IgD-negative memory B cell (primary cell): ENCODE measurements at regions not wholly inside any gene's neighbourhood (a gene's known extent, or its start where the extent isn't known, plus 50 kb on each side); places are given as distances from the start of the nearest gene placed in this dataset.
"Not testable (repeated sequence)": the region's sequence is repeated elsewhere in the genome, so short reads cannot be mapped to it uniquely, and the experiment has no call there.

Experiments used
- H3K27ac Mint-ChIP-seq, 3 donors: one replicate each; pipeline ENCODE4 v1.8.0; 2020 to 2022; ENCODE audit warnings: mild to moderate bottlenecking in 3 of 3, mixed read lengths in 3 of 3, moderate library complexity in 1 of 3
- H3K27me3 Mint-ChIP-seq: one replicate; pipeline ENCODE4 v1.8.0; 2021; ENCODE audit warnings: mixed read lengths
- H3K36me3 Mint-ChIP-seq: one replicate; pipeline ENCODE4 v1.8.0; 2020; ENCODE audit warnings: mild to moderate bottlenecking, mixed read lengths
- H3K4me1 Mint-ChIP-seq, 3 donors: one replicate each; pipeline ENCODE4 v1.8.0; 2020 to 2022; ENCODE audit warnings: mixed read lengths in 3 of 3, mild to moderate bottlenecking in 1 of 3
- H3K4me3 Mint-ChIP-seq, 4 donors: one replicate each; pipeline ENCODE4 v1.8.0; 2020 to 2022; ENCODE audit warnings: mild to moderate bottlenecking in 4 of 4, mixed read lengths in 4 of 4, moderate library complexity in 3 of 4
- H3K9me3 Mint-ChIP-seq, 3 donors: one replicate each; pipeline ENCODE4 v1.8.0; 2020 to 2021; ENCODE audit warnings: mixed read lengths in 3 of 3, mild to moderate bottlenecking in 1 of 3

DNA sequence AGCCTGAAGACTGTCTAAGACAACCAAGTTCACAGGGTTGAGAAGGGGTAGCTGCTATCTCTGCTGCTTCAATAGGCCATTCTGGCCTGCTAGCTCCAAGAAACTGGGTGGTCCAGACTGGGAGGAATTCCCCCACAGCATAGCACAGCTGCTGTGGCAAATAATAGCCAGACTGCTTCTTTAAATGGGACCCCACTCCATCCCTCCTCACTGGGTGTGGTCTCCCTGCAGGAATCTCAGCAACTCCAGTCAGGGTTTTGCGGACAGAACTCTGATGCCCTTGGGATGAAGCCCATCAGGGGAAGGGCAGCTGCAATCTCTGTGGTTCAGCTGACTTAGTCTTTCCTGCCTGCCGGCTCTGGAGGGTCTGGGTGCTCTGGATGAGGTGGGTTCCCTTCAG, 1018.6 kb upstream of the DIAPH2 start:
- peaks cover 0 to 5% (median 4%) of the 10 kb centered on the region in 3 donors for H3K9me3 Mint-ChIP-seq
- no peak overlapping the region for H3K4me3 Mint-ChIP-seq
- no peak overlapping the region for H3K27ac Mint-ChIP-seq
- H3K36me3 Mint-ChIP-seq, result peaks cover 2% of the 10 kb centered on the region
- H3K4me1 Mint-ChIP-seq, result no peaks in the 10 kb centered on the region
- H3K27me3 Mint-ChIP-seq, result no peaks in the 10 kb centered on the region

DNA sequence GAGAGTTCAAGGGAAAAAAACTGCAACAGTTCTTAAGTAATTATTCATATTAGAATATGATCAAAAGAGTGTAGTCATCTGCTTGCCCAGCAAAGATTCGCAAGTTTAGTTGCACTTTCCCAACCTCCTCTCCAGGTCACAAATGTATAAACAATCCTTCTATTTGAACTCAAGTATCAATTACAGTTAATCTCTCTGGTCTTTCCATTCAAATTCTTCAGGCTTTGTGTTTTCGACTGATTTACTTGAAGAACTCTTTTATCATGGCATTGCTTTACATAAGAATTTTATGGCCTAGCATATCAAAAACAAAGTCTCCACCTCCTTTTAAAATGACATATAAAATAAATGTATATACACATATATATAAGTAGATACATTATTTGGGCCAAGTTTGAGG, 1009.6 kb upstream of the DIAPH2 start:
- Mint-ChIP-seq H3K4me3 (no peak overlapping the region), H3K36me3 (no peaks in the 10 kb centered on the region), H3K4me1 (no peaks in the 10 kb centered on the region), H3K9me3 (peaks cover 0 to 2% (median 0%) of the 10 kb centered on the region in 3 donors), H3K27ac (no peak overlapping the region), H3K27me3 (no peaks in the 10 kb centered on the region)

DNA sequence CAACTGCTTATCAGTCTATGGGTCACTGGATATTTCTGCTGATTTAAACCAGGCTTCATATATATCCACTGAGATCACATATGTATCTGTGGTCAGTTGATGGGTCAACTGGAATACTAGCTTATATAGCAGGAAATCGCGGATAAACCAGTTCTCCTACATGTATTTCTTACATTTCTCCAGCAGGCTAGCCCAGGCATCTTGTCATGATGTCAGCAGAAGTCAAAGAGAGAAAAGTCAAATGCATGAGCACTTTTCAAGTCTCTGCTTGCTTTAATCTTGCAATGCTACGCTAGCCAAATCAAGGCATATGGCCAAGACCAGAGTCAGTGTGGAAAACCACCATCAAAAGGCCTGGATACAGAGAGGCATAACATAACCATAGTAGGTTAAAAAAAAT, 1008.8 kb upstream of the DIAPH2 start:
- H3K4me1 Mint-ChIP-seq, result no peaks in the 10 kb centered on the region
- H3K27ac Mint-ChIP-seq, result no peak overlapping the region
- no peak overlapping the region for H3K4me3 Mint-ChIP-seq
- H3K27me3 Mint-ChIP-seq, result no peaks in the 10 kb centered on the region
- no peaks in the 10 kb centered on the region for H3K36me3 Mint-ChIP-seq
- H3K9me3 Mint-ChIP-seq, result peaks cover 0 to 2% (median 0%) of the 10 kb centered on the region in 3 donors

DNA sequence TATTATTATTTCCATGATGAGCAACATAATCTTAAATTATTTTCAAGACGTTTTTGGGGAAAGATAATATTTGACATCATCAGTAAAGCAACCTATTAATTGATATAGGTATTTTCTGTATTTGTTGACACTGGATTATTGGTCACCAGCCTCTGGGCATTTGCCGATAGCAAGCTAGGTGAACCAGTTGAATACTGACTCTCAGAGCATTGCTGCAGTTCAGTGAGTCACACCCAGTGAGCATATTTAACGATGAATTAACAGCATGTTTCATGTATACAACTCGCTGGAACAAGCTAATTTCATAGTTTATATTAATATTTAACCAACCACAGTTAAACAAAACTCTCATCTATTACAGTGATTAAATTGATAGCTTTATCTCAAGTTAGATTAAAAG, 1006.0 kb upstream of the DIAPH2 start:
- no peak overlapping the region for H3K27ac Mint-ChIP-seq
- no peaks in the 10 kb centered on the region for H3K9me3 Mint-ChIP-seq

DNA sequence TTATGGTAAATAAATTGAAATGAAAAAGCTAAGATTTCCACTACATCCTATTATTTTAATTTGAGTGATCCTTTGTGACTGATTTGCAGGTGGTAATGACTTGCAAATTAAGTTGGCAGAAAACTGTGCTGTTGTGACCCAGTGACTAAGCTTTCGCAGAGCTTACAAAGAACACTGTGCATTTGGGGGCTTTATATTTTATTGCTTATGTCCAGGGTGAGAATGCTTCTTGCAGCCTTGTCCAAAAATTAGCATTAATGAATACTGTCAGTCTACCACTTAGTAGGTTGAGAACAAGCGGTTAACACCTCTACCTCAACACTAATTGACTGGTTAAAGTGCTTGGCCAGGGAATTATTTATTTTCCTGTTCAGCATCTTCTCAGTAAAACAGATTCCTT, 991.3 kb upstream of the DIAPH2 start:
- Mint-ChIP-seq H3K4me1 (peaks cover 0 to 3% (median 0%) of the 10 kb centered on the region in 3 donors), H3K36me3 (no peaks in the 10 kb centered on the region)

More for the DNA sequence above, 1006.0 kb upstream of the DIAPH2 start:
- H3K4me1 Mint-ChIP-seq, result no peaks in the 10 kb centered on the region
- H3K27me3 Mint-ChIP-seq, result no peaks in the 10 kb centered on the region
- no peaks in the 10 kb centered on the region for H3K36me3 Mint-ChIP-seq
- H3K4me3 Mint-ChIP-seq, result no peak overlapping the region

DNA sequence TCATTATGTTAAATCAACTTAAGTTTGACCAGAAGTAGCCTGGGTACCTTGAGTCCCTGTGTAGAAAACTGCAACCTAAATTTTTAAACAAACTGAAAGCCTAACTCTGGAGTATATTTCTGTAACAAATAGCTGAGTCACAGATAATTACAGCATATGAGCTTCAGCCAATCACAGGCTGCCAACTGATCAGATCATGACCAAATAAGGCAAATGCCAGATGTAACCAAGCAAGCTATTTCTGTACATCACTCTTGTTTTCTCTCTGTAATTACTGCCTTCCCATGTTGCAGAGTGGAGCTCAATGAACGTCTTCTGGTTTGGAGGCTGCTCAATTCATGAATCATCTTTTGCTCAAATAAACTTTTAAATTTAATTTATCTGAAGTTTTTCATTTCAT, 980.9 kb upstream of the DIAPH2 start:
- H3K27me3 Mint-ChIP-seq, result no peaks in the 10 kb centered on the region
- no peak overlapping the region for H3K27ac Mint-ChIP-seq
- no peaks in the 10 kb centered on the region for H3K36me3 Mint-ChIP-seq
- no peaks in the 10 kb centered on the region for H3K4me1 Mint-ChIP-seq
- H3K9me3 Mint-ChIP-seq, result peaks cover 0 to 3% (median 2%) of the 10 kb centered on the region in 3 donors
- H3K4me3 Mint-ChIP-seq, result no peak overlapping the region

More for the DNA sequence above, 991.3 kb upstream of the DIAPH2 start:
- no peak overlapping the region for H3K4me3 Mint-ChIP-seq
- no peaks in the 10 kb centered on the region for H3K9me3 Mint-ChIP-seq
- no peaks in the 10 kb centered on the region for H3K27me3 Mint-ChIP-seq
- H3K27ac Mint-ChIP-seq, result no peak overlapping the region

DNA sequence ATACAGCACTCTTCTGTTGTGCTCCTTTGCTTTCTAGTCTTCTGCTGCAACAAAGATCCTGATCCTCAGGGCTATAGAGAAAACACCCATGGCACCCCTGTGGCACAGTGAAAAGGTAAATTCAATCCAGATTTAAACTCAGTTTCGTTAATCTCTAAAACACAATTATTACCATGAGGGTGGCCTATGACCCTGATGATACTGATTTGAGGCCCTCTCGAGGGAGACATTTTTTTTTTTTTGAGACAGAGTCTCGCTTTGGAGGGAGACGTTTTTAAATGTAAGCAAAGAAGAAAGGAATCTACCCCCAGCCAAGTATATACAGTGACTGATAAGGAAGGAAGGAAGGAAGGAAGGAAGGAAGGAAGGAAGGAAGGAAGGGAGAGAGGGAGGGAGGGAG, 967.8 kb upstream of the DIAPH2 start:
- Mint-ChIP-seq H3K27ac (no peak overlapping the region), H3K4me1 (peaks cover 0 to 2% (median 0%) of the 10 kb centered on the region in 3 donors), H3K27me3 (no peaks in the 10 kb centered on the region), H3K9me3 (peaks cover 0 to 2% (median 0%) of the 10 kb centered on the region in 3 donors), H3K36me3 (no peaks in the 10 kb centered on the region), H3K4me3 (no peak overlapping the region)

DNA sequence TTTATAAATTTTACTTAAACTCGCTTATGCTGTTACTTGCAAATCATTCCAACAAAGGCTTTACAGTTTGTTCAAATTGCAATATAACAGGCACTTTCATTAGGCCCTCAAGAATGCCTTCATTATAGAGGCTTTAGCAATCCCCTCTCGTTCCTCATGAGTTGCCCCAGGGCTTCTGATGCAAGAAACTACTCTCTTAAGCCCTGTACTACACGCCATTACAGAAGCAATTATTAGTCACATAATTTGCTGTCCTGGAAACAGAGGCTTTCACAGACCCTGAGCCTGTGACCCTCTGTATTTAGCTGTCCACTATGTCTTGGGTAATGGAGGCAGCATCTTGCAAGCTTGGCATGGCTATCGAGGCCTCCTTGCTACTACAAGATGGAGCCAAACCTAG, 965.9 kb upstream of the DIAPH2 start:
- H3K27ac Mint-ChIP-seq, result no peak overlapping the region
- peaks cover 0 to 2% (median 0%) of the 10 kb centered on the region in 3 donors for H3K9me3 Mint-ChIP-seq
- peak overlapping the region in 1 of 4 donors; percentile 39 for H3K4me3 Mint-ChIP-seq
- peaks cover 0 to 2% (median 0%) of the 10 kb centered on the region in 3 donors for H3K4me1 Mint-ChIP-seq
- no peaks in the 10 kb centered on the region for H3K36me3 Mint-ChIP-seq
- no peaks in the 10 kb centered on the region for H3K27me3 Mint-ChIP-seq

DNA sequence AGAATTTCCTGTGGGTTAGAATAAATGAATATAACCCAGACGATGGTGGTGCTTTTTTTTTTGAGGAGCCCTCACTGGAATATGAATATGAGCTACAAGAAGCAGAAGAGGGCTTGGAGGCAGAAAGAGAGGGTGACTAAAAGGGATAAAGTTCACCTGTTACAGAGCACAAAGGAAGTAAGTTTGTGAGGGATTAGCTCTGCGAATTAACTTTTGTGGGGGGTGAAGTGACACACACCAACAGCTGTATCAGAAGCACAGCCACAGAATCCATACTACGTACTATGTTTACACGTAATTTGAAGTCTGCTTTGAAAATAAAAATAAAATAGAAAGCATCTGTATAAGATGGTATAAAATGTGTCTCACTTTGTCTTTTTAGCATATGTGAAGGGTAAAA, 963.6 kb upstream of the DIAPH2 start:
- Mint-ChIP-seq H3K36me3 (no peaks in the 10 kb centered on the region), H3K27ac (no peak overlapping the region), H3K27me3 (no peaks in the 10 kb centered on the region), H3K4me3 (no peak overlapping the region), H3K4me1 (peaks cover 0 to 2% (median 0%) of the 10 kb centered on the region in 3 donors), H3K9me3 (peaks cover 0 to 2% (median 0%) of the 10 kb centered on the region in 3 donors)

DNA sequence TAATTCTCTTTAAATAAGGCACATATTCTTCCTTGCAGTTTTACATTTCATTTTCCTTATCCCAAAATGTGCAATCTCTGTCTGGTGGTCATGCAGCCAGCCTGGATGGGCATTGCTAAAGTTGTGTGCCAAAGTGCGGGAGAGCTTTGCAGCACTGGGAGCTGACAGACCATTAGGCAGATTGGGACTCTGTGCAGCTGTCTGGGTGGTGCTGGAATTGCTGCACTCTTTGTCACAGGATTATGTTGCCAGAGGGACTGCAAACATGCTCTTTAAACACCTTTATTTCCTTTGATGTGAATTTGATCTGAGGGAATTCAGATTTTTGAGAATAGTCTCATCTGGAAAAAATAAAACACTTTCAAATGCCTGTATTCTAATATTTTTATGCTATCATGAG, 956.2 kb upstream of the DIAPH2 start:
- no peak overlapping the region for H3K4me3 Mint-ChIP-seq
- no peaks in the 10 kb centered on the region for H3K4me1 Mint-ChIP-seq
- H3K27ac Mint-ChIP-seq, result no peak overlapping the region
- H3K9me3 Mint-ChIP-seq, result no peaks in the 10 kb centered on the region
- peaks cover 3% of the 10 kb centered on the region for H3K27me3 Mint-ChIP-seq
- no peaks in the 10 kb centered on the region for H3K36me3 Mint-ChIP-seq

DNA sequence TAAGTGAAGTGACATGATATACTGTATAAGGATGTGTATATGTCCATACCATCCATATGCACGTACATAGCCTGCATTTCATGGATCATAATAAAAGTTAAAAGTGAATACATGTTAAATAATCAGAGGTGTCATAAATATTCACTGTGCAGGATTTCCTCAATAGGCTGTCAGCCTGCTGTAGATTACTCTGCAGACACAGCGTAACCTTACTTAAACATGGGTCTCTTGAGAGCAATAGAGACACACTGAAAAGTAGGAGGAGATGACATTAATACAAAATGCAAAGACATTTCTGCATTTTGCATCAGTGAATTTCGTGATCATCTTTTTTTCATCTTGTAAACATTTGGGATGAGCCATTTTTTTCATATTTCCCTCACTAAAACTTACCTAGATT, 955.2 kb upstream of the DIAPH2 start:
- Mint-ChIP-seq H3K4me3 (no peak overlapping the region), H3K9me3 (peaks cover 0 to 3% (median 0%) of the 10 kb centered on the region in 3 donors), H3K36me3 (no peaks in the 10 kb centered on the region), H3K4me1 (peaks cover 0 to 2% (median 0%) of the 10 kb centered on the region in 3 donors), H3K27me3 (peaks cover 3% of the 10 kb centered on the region), H3K27ac (no peak overlapping the region)

DNA sequence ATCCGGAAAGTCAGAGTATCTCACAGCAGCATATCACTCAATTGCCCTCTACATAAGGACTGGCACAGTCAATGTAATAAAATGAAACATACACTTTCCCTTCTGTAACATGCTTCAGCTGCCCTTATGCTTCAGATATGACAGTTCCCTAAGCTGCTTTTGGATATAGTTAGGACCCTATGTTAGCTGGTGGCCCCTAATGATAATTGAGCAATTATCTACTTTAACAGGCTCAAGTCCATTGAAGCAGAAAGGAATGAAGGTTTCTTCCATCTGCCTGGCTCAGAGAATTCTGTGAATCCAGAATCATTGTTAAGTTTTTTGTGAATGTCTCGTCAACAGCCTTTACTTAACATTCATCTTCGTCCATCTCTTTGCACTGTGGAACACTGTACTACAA, 951.2 kb upstream of the DIAPH2 start:
- peaks cover 3% of the 10 kb centered on the region for H3K27me3 Mint-ChIP-seq
- H3K4me3 Mint-ChIP-seq, result no peak overlapping the region
- H3K9me3 Mint-ChIP-seq, result peaks cover 0 to 7% (median 3%) of the 10 kb centered on the region in 3 donors
- peaks cover 0 to 2% (median 0%) of the 10 kb centered on the region in 3 donors for H3K4me1 Mint-ChIP-seq
- no peak overlapping the region for H3K27ac Mint-ChIP-seq
- H3K36me3 Mint-ChIP-seq, result no peaks in the 10 kb centered on the region

DNA sequence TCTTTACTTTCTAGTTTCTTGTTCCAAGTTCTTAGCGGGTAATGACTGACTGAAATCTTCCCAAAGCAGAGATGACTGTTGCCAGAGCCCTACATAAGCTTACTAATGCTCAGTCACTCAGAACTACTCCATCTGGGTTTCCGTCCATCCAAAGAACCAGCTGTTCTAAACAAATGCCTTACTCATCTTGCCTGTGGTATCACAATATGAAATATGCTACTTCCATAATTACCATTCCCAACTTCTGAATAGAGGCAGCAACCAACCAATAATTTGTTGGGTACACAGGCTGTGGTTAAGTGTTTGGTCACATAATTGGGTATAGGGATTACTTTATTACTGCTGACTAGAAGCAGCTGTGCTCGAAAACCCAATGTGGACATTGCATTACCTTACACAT, 930.2 kb upstream of the DIAPH2 start:
- no peaks in the 10 kb centered on the region for H3K27me3 Mint-ChIP-seq
- H3K4me1 Mint-ChIP-seq, result no peaks in the 10 kb centered on the region
- H3K4me3 Mint-ChIP-seq, result no peak overlapping the region
- no peak overlapping the region for H3K27ac Mint-ChIP-seq
- no peaks in the 10 kb centered on the region for H3K36me3 Mint-ChIP-seq
- H3K9me3 Mint-ChIP-seq, result no peaks in the 10 kb centered on the region

DNA sequence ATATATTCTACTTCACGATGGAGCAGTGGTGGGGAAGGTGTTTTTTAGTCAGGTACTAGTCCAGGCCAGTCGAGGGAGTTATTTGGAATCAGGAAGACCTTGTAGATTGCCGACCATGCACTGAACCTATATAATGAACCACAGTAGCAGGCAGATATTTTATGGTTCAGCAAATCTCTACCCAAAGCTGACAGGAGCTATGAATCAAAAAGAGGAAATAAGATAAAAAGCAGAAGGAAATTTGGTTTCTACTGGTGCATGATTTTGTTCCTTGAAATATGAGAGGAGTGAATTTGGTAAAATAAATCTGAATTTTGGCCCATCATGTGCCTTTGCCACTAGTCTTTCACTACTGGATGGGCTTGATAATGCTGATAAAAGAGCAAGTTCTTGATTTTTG, 924.3 kb upstream of the DIAPH2 start:
- Mint-ChIP-seq H3K27ac (peak overlapping the region in 1 of 3 donors; percentile 3), H3K27me3 (no peaks in the 10 kb centered on the region), H3K4me1 (peaks cover 0 to 5% (median 2%) of the 10 kb centered on the region in 3 donors), H3K9me3 (no peaks in the 10 kb centered on the region), H3K4me3 (no peak overlapping the region), H3K36me3 (no peaks in the 10 kb centered on the region)

DNA sequence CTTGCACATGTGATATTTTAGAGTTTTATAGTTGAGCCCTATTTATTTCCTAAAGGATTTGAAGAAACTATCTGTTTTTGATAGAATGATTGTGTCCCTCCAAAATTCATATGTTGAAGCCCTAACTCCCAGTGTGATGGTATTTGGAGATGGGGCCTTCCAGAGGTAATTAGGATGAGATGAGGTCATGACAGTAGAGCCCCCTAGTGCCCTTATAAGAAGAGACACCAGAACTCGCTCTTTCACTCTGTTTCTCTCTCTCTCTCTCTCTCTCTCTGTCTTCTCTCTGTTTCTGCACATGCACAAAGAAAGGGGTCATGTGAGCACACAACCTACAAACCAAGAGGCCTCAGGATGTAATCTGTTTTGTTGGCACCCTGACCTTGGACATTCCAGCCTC, 921.9 kb upstream of the DIAPH2 start:
- no peaks in the 10 kb centered on the region for H3K27me3 Mint-ChIP-seq
- no peaks in the 10 kb centered on the region for H3K9me3 Mint-ChIP-seq
- H3K4me1 Mint-ChIP-seq, result peaks cover 0 to 5% (median 2%) of the 10 kb centered on the region in 3 donors
- no peaks in the 10 kb centered on the region for H3K36me3 Mint-ChIP-seq
- H3K4me3 Mint-ChIP-seq, result no peak overlapping the region
- no peak overlapping the region for H3K27ac Mint-ChIP-seq

DNA sequence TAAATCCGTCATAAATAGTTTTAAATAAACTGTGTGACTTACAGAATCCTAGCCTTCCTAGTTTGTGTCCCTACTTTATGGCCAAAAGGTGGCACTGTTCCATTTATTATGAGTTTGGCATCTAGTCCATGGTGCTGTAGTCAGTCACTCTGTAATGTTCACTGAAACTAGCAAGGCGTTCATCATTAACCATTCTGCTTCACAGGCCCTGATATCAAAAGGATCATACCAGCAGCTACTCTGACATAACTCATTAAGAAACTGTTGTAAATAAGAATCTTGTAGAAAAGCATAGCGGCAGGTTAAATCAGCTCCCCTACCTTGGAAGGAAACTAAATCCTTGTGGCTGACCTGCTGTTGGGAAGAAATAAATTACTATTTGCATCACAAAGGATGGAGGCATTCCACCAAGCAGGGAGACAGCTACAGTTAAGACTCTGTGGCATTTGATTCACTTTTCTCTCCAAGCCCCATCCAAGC, 919.6 kb upstream of the DIAPH2 start:
- Mint-ChIP-seq H3K27ac (no peak overlapping the region), H3K4me1 (peaks cover 0 to 5% (median 2%) of the 10 kb centered on the region in 3 donors), H3K36me3 (no peaks in the 10 kb centered on the region), H3K4me3 (no peak overlapping the region), H3K27me3 (no peaks in the 10 kb centered on the region), H3K9me3 (no peaks in the 10 kb centered on the region)

DNA sequence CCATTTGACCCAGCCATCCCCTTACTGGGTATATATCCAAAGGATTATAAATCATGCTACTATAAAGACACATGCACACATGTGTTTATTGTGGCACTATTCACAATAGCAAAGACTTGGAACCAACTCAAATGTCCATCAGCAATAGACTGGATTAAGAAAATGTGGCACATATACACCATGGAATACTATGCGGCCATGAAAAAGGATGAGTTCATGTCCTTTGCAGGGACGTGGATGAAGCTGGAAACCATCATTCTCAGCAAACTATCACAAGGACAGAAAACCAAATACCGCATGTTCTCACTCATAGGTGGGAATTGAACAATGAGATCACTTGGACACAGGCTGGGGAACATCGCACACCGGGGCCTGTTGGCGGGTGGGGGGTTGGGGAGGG, 913.4 kb upstream of the DIAPH2 start:
- H3K4me1 Mint-ChIP-seq, H3K27ac Mint-ChIP-seq, H3K4me3 Mint-ChIP-seq, H3K9me3 Mint-ChIP-seq, H3K27me3 Mint-ChIP-seq, H3K36me3 Mint-ChIP-seq: not testable (repeated sequence)
